Colonic mucosa (tissue), 4 donors: ENCODE measurements at regions not wholly inside any gene's neighbourhood (a gene's known extent, or its start where the extent isn't known, plus 50 kb on each side); places are given as distances from the start of the nearest gene placed in this dataset.

Experiments
- DNase-seq: peaks from one replicate; pipeline ENCODE4 v3.0.0-alpha.2; 2020
- H3K27ac ChIP-seq: fragments of 200-600 bp; one replicate; pipeline ENCODE4 v1.8.0; 2021
- H3K27me3 ChIP-seq: fragments of 200-600 bp; one replicate; pipeline ENCODE4 v1.8.0; 2021
- H3K36me3 ChIP-seq: fragments of 200-600 bp; one replicate; pipeline ENCODE4 v1.8.0; 2021
- H3K4me1 ChIP-seq: fragments of 200-600 bp; one replicate; pipeline ENCODE4 v1.8.0; 2021; ENCODE audit warnings: mild to moderate bottlenecking
- H3K4me3 ChIP-seq: fragments of 200-600 bp; one replicate; pipeline ENCODE4 v1.8.0; 2021
- H3K9ac ChIP-seq, 2 donors: one replicate each; pipeline ENCODE4 v1.7.0; 2013; ENCODE audit warnings: control low read depth in 2 of 2, low read depth in 2 of 2, low read length in 2 of 2
- H3K9me3 ChIP-seq: fragments of 200-600 bp; one replicate; pipeline ENCODE4 v1.8.0; 2021
- CTCF ChIP-seq: fragments of 200-600 bp; IDR thresholded peaks from one replicate; pipeline ENCODE4 v1.8.0; 2022; ENCODE audit warnings: antibody characterized with exemption, mild to moderate bottlenecking
- intact Hi-C: fragments of 100-400 bp; cut with DNase I; formaldehyde crosslinking; loops from one replicate; pipeline ENCODE4 v1.14.1; 2022
- donor health status: healthy.
- donor health status: DM: no; HTN: no; CAD: no.
- donor health status: DM: no; HTN: no; CAD: no.

- Histone ChIP-seq H3K27ac (no peak overlapping the region), H3K4me3 (no peak overlapping the region), H3K9me3 (no peaks in the 10 kb centered on the region), H3K36me3 (no peaks in the 10 kb centered on the region), H3K9ac (no peak overlapping the region), H3K27me3 (no peaks in the 10 kb centered on the region), H3K4me1 (no peaks in the 10 kb centered on the region)
- no peak for TF ChIP-seq CTCF
- intact Hi-C loops: no loop called here
- DNase-seq: no peak
Measured at GRCh38 chrX:3191201-3191600, 149.9 kb downstream of the ARSF start.

GRCh38 chrX:3184176-3184930 is 143.1 kb downstream of the ARSF start:
- TF ChIP-seq CTCF: no peak
- intact Hi-C loops: no loop called here
- Histone ChIP-seq H3K27me3 (no peaks in the 10 kb centered on the region), H3K4me3 (no peak overlapping the region), H3K27ac (peak overlapping the region; percentile 22), H3K36me3 (no peaks in the 10 kb centered on the region), H3K4me1 (no peaks in the 10 kb centered on the region), H3K9me3 (no peaks in the 10 kb centered on the region), H3K9ac (no peak overlapping the region)
- no peak for DNase-seq

- no peak for DNase-seq
- Histone ChIP-seq H3K4me3 (no peak overlapping the region), H3K27ac (no peak overlapping the region), H3K27me3 (no peaks in the 10 kb centered on the region), H3K36me3 (no peaks in the 10 kb centered on the region), H3K4me1 (no peaks in the 10 kb centered on the region), H3K9ac (no peak overlapping the region), H3K9me3 (no peaks in the 10 kb centered on the region)
- no peak for TF ChIP-seq CTCF
- intact Hi-C loops: no loop called here
Measured at GRCh38 chrX:3181846-3182245, 140.6 kb downstream of the ARSF start.

GRCh38 chrX:3178329-3178728 is 137.1 kb downstream of the ARSF start:
- DNase-seq: no peak
- Histone ChIP-seq H3K4me1 (no peaks in the 10 kb centered on the region), H3K9me3 (no peaks in the 10 kb centered on the region), H3K4me3 (no peak overlapping the region), H3K9ac (no peak overlapping the region), H3K27ac (no peak overlapping the region), H3K27me3 (no peaks in the 10 kb centered on the region), H3K36me3 (no peaks in the 10 kb centered on the region)
- intact Hi-C loops: no loop called here
- no peak for TF ChIP-seq CTCF

- Histone ChIP-seq H3K36me3 (no peaks in the 10 kb centered on the region), H3K27me3 (no peaks in the 10 kb centered on the region), H3K9me3 (no peaks in the 10 kb centered on the region), H3K27ac (no peak overlapping the region), H3K4me3 (no peak overlapping the region), H3K9ac (no peak overlapping the region), H3K4me1 (no peaks in the 10 kb centered on the region)
- DNase-seq: no peak
- TF ChIP-seq CTCF: no peak
- intact Hi-C loops: no loop called here
Measured at GRCh38 chrX:3177851-3178250, 136.6 kb downstream of the ARSF start.
